ENCODE measurements at regions not wholly inside any gene's neighbourhood (a gene's known extent, or its start where the extent isn't known, plus 50 kb on each side); places are given as distances from the start of the nearest gene placed in this dataset.
A peak's percentile ranks its signal among the peaks of the same experiment; 100 is the strongest.

DNA sequence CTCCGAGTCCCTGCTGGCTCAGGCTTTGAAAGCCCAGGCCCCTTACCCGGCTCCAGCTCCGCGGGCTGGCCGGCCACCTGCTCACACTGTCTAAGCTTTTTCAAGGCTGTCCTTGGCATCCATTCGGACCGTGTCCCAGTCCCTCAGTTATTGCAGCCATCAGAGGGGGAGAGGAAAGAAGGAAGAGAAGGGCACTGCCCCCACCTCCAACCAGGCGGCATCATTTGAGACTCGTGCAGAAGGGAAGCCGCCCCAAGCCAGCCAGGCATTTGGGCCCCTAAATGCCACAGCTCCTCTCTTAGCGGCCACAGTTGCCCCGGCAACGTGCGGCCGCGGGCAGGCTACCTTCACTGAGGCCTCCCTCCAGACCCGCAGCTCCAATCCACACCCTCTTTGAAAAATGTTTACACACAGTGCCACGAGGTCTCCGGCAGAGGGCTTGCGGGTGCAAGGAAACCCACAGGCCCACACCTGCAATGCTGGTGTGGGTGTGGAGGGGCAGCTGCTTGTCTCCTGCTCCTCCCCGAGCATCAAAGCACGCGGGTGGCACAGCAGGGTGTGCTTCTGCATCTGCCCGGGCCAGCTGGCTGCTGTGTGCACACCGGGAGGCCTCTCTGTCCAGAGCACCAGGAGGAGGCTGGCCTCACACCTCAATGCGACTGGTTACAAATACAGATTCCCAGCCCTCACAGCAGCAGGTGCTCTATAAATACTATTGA, 124.4 kb downstream of the CTTN start:
- DNase-seq = peak; percentile 66 to 90

DNA sequence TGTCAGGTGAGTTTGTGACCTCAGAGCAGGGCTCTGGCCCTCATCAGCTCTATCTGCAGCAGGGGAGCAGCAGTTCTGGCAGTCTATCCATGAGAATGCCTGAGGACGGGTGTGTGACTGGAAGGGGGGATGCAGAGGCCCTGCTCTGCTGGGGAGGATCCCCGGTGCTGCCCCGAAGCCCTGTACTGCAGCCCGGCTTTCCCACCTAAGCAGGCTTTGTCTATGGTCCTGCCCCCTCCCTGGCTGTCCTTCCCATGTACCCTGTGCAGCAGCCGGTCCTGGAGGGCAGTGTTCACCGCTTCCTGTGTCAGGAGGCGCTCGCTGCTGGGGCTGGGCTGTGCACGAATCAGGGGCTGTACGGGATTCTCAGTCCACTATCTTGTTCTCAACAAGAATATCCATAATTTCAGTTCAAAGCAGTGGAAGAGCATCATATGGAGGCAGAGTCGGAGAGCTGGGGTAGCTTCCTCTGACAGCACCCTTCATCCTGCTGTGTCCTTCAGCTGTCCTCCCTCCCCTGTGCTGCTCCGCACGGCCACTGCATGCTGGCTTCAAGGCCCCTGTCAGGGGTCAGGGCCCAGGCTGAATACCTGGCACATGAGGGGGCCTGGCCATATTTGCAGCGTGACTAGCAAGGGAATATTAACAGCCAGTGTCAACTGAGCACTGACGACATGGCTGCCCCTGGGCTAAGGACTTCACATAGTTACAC, 125.2 kb downstream of the CTTN start:
- DNase-seq = no peak

DNA sequence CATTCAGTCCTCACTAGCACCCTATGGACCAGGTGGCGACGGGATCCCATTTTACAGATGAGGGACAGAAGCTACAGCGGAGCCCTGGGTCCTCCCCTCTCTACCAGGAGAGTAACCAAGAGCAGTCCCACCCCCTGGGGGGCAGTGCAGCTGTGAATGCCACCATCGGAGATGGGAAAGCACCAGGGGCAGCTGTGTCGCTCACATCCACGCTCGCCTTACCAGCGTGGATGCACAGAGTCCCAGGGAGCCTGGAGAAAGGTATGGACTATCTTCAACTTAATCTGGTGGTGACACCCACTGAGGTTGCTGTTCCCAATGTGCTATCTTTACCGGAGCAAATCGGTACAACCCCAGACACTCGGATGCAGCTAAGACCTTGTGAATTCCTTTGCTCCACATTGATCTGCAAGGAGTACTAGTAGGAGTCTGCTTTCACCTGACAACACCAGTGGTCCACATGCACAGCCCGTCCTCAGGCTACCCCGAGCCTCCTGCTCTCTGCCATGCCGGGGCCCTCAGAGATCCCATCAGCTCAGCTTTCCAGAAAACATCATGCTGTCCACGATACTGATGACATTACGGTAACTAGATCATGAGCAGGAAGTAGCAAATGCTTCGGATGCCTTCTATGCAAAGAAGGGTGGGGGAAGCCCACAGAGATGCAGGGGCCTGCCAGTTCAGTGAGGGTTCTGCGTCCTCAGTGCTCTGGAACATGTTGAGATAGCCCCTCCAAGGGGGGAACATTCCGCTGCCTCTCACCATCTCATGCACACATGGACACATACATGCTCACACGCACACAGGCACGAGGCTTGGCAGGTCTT, 126.0 kb downstream of the CTTN start:
- DNase-seq = no peak

DNA sequence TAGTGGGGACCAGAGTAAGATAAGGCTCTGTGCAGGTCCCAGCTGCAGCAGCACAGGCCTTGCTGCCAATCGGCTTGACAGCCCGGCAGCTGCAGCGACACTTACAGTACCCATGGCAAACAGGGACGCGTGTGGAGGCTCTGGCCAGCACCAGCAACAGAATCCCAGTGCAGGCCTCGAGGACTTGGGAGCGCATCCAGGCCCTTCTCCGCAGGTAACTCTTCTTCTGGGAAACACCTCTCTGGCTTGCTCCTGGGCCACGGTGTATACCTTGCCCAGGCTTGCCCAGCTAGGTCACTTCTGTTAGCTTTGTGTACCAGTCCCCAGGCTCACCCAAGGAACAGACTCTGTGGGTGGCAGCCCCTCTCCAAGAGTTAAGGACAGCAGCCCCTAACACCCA, 126.7 kb downstream of the CTTN start:
- DNase-seq = no peak

DNA sequence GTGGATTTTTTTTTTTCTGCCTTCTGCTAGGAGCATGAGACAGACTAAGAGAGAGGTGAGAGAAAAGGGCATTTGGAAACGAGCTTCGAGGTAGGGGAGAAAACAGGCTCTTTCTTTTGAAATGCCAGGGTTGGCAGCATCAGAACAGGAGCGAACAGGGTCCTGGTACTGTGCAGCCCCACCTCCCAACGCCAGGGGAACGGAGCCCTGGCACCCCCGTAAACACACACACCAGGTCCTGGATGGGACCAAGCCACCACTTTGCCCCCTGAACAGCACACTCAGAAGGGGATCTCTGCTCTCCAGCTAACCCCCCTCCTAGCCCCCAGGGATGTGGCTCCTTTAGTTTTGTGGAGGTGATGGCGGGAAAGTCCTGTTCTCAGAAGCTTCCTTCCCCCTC, 127.1 kb downstream of the CTTN start:
- no peak for DNase-seq

DNA sequence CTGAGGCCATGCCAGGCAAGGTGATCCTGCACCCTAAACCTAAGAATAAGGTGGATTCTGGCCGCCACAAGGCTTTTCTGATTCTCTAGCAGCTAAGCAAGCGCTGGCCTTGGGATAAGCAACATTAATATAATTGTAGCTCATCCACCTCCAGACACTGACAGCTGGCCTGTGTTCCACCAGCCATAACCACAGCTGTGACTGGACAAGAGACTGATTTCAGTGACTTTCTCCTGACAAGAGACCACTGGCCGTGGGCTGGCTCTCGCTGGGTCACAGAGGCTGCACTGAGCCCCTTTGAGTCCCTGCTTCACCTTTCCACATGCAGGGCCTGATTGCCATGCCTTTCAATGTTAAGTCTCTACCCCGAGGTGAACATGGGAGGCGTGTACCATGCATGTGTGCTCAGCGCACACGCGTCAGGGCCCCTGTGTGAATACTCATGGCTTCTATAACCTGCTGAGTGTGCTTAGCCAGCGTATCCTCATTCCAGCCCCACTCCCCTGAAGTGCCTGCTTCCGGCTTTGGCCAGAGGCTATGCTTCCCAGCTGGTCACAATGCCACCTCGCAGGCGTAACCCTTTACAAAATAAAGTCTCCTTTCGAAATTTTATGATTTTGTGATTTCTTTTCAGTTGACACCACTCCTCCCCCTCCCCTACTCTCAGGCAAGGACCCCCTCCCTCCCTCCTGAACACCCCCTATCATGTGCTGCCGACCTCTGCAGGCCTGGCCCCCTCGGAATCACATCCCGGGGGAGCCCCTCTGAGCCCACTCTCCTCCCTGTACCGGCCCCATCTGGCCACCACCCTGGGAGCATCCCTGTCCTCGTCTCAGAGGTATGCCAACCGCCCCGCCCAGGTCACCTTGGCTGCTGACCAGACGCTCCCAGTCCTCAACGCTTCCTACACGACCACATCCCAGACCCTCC, 128.1 kb downstream of the CTTN start:
- peak in 1 of 2 experiments; percentile 36 for DNase-seq

DNA sequence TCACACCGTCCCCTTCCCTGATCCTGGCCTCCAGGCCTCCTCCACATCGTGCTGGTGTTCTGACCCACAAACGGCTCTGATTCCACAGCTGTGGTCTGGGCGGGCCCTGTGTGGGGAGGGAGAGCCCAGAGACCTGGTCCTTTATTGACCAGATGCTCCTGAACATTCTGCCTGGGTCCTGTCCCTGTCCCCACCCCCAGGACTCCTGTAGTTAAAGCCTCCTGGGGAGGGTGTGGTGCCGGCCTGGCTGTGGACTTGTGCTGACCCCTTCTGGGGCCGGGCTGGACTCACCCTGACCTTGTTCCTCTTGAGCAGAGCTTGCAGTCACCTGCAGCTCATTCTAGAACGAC, 128.7 kb downstream of the CTTN start:
- DNase-seq = no peak

DNA sequence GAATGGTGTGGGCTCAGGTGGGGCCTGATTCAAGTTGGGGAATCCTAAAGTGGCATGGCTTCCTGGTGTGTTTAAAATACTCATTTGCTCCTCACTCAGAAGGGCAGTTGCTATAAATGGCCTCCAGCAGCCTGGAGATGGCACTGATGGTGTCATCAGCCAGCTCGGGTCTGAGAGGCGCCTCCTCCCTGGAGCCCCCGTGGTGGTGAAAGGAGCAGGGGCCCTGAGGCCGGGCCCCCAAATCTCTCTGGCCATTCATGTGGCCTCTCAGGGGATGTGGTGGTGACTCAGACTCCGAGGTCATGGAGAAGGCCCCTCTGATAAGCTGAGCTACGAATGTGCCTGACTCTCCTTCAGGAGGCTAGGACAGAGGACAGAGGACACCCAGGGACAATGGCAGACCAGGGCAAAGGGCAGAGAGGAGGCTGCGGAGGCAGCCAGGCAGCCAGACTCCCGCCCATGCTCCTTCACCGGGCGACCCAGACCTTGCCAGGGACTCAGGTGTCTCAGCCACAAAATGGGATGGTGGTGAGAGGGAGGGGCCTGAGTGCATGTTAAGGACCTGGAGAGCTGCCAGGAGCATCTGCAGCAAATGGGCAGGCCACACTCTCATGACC, 129.2 kb downstream of the CTTN start:
- DNase-seq = no peak

DNA sequence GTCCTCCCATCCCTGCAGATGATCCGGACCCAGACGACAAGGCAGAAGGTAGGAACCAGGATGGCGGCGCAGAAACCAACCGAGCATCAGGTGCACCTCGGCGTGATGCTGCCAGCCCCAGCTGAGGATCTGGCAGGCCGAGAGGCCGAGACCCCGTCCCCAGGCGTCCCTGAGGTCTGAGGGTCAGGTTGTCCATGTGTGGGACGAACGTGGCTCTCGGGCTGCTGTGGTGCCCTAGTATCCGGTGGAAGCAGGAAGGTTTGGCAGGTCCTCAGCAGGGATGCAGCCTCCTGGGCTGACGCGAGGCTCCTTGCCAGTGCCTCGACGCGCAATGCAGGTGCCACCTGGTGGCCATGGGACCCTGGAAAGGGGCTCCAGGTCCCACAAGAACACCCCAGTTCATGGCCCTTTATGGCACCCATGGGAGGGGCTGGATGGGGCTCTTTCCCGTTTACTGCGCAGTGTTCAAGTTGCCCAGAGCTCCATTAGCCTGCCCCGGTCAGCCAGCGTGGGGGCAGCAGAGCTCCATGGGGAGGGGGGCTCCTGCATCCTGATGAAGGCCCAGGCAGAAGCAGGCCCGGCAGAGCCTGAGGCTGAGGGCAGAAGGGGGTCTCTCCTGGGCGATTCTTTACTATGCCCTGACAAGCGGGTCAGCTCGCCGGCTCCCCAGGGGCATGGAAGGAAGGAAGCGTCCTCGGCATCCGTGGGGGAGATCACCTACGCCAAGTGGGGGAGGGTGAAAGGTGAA, 129.9 kb downstream of the CTTN start:
- DNase-seq = no peak

DNA sequence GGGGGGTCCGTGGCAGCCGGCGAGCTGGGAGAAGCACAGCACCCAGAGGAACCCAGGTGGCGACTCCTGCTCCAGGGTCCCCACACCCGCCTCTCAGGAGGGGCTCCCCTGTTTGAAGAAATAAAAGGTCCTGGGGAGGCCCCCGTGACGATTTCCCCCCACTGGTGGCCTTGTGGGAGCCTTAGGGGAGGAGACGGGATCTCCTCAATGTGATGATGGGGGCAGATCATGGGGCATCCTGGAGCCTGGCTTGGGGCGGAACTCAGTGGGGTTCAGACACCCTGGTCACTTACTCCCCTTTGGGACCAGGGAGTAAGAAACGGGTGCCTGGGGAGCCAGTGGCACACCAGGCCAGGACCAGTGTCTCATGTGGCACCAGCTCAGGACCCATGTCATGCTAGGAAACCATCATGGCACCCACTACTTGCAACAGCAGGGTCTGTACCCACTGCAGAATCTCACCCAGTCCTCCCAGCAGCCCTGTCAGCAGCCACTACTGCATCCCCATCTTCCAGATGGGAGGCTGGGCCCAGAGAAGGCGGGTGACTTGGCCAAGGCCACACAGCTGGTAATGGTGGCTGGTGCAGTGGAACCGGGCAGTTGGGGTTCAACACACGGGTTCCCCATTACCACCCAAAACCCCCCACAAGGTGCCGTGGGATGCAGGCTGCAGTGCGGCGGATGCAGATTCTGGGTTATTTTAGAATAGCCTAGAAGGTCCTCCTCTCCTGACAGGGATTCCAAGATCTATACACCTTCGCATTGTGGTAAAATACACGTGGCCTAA, 130.7 kb downstream of the CTTN start:
- no peak for DNase-seq

DNA sequence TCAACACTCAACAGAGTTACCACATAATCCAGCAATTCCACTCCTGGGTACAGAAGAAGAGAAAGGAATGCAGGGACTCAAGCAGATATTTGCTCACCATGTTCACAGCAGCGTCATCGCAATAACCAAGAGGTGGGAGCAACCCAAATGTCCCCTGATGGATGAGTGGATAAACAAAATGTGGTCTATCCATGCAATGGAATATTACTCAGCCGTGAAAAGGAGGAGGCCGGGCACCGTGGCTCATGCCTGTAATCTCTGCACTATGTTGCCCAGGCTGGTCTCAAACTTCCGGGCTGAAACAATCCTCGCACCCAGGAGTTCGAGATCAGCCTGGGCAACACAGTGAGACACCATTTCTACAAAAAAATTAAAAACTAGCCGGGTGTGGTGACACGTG, 131.7 kb downstream of the CTTN start:
- no peak for DNase-seq

DNA sequence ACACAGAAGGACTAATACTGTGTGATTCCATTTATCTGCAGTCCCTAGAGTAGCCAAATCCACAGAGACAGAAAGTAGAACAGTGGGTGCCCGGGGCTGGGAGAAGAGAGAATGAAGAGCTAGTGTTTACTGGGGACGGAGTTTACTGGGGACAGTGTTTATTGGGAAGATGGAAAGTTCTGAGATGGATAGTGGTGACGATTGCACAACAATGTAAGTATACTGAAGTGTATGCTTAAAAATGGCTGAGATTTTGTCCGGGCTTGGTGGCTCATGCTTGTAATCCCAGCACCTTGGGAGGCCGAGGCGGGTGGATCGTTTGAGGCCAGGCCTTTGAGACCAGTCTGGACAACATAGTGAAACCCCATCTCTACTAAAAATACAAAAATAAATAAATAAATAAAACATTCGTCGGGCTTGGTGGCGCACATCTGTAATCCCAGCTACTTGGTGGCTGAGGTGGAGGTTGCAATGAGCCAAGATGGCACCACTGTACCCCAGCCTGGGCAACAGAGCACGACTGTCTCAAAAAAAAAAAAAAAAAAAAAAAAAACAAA, 132.4 kb downstream of the CTTN start:
- DNase-seq = no peak

DNA sequence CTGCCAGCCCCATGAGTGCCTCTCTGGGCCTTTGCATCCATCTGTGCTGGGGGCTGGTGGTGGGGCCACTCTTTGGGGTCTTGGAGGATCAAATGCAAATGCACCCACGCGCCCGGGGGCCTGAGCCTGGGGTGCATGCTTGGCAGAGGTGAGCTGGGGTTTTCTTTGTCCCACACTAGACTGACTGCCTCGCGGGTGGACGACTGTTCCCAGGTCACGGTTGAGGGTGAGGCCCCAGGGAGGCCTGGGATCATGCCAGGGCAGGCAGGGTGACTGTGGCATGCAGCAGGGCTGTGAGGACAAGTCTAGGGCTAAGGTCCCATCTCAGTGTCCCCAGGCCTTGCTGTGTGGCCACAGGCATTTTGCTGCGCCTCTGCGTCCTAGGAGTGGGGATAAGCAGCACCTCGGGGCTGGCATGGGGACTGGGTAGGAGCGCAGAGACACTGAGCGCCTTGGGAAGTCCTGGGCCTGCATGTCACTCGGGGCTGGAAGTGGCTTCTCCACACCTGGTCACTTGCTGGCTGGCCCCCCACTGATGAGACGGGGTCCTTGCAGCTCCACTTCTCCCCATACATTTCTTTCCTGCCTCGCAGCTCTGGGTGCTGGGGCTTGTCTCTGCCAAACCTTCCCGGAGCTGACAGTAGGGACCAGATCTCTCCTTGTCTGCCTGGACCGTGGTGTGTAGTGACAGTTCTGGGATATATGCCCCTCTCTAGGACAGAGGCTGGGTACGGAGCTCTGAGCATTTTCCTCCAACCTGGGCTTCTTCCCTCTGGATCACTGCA, 133.1 kb downstream of the CTTN start:
- no peak for DNase-seq

DNA sequence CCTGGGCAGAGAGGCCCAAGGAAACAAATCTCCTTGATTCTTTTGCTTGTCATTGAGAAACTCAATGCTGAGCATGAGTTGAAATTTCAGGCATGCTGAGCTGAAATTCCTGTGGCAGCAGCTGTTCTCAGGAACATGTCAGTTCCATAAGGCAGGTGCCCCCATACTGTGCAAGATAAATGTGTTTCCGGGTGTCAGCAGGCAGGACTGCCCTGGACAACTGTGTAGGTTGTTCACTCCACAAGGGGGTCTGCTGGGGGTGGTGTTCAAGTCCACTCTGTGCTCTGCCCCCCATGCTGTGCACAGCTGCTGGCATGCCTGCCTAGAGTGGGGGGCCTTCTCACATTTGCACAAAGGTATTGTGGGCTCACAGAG, 133.7 kb downstream of the CTTN start:
- DNase-seq = no peak

DNA sequence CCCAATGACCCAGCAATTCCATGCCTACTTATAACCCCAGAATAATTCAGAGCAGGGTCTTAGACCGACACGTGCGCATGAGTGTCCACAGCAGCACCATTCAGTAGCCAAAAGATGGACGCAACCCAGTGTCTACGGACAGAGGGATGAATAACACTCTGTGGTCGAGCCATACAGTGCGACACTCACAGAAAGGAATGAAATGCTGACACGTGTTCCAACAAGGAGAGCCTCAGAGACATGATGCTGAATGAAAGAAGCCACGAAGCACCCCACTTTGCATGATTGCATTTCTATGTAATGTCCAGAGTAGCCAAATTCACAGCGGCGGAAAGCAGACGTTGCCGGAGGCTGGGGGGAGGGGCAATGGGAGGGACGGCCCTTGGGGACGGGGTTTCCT, 134.4 kb downstream of the CTTN start:
- DNase-seq = no peak

DNA sequence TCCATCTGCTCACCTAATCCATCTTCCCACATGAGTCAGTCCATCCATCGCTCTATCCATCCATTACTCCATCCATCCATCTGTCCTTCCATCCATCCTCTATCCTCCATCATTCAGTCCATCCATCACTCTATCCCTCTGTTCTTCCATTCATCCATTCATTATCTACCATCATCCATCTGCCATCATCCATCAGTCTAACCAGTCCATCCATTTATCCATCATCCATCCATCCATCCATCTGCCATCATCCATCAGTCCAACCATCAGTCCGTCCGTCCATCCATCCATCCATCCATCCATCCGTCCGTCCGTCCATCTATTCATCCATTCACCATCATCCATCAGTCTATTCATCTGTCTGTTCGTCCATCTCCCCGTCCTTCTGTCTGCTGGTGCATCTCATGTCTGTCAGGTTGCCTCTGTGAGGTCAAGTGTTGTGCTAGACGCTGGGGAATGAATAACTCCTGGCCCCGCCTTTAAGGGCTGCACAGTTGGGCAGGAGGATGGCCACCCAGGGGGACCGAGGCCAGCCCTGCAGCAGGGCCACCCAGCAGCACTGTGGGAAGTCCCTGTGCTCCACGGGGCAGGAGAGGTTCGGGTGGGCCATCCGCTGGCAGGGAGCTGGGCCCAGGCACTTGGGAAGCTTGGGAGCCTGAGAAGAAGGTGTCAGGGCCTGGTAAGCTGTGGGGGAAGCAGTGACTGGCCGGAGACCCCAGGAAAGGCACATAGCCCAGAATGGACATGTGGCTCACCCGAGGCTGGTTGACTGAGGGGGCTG, 137.1 kb downstream of the CTTN start:
- no peak for DNase-seq

DNA sequence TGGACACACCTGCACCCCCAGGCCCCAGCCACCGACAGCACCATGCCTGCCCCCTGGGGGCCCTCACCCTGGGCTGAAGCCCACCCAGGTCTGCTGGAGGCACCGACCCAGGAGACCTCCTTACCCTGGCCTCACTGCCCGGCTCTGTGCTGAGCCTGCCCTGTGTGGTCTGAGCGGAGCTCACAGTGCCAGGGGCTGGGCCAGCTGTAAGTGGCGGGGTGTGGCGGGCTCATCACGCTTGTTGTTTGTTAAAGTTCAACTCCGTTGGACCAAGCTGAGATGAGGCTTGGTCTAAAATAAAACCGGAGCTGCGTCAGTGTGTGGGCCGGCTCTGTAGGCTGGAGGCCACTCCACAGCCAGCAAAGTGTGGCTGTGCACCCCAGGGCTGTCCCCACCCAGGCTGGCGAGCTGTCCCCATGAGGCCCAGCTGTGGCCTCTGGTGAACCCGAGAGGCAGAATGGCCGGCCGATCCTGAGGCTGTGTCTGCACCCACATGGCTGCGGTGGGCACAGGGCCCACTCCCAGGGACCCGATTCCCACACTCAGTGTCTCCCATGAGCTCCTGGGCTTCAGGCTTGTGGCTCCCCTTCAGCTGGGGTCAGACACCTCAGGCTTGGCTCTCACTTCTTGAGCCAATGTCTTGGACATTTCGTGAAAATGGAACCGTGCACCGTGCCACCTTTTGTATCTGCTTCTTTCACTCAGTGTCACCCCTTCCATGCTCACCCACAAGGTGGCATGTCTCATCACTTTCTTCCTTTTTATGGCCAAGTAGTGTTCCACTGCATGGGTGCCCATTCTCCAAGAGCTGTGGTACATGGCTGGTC, 137.9 kb downstream of the CTTN start:
- no peak for DNase-seq

Data from NCI-H524 (cell line).